GM23248 (cell line): ENCODE measurements at regions not wholly inside any gene's neighbourhood (a gene's known extent, or its start where the extent isn't known, plus 50 kb on each side); places are given as distances from the start of the nearest gene placed in this dataset.

Source experiments
- EZH2 ChIP-seq: fragments of 200-600 bp; sonication (generic); IDR thresholded peaks from 2 replicates; pipeline ENCODE4 v1.6.1; 2018; ENCODE audit warnings: antibody characterized with exemption, mild to moderate bottlenecking; ENCODE audit not compliant: insufficient read depth, poor library complexity, severe bottlenecking
- EZH2phosphoT487 ChIP-seq: fragments of 200-600 bp; sonication (generic); IDR thresholded peaks from 2 replicates; pipeline ENCODE4 v1.6.1; 2018; ENCODE audit warnings: antibody characterized with exemption, moderate library complexity, mild to moderate bottlenecking, low read depth; ENCODE audit not compliant: insufficient read depth

- TF ChIP-seq EZH2 (no peak), EZH2phosphoT487 (no peak)
Observed at GRCh38 chr5:120927950-120928530, 463.9 kb downstream of the PRR16 start.
